ENCODE measurements at regions not wholly inside any gene's neighbourhood (a gene's known extent, or its start where the extent isn't known, plus 50 kb on each side); places are given as distances from the start of the nearest gene placed in this dataset.

GRCh38 chr10:131732631-131733127 lies 168.1 kb upstream of the PPP2R2D start:
- DNase-seq (ENCODE audit: low read depth): no peak

GRCh38 chr10:131733596-131733995 lies 167.2 kb upstream of the PPP2R2D start:
- no peak for DNase-seq (ENCODE audit: low read depth)

GRCh38 chr10:131735577-131735976 lies 165.2 kb upstream of the PPP2R2D start:
- no peak for DNase-seq (ENCODE audit: low read depth)

GRCh38 chr10:131736321-131736980 lies 164.4 kb upstream of the PPP2R2D start:
- no peak for DNase-seq (ENCODE audit: low read depth)

GRCh38 chr10:131737543-131738395 lies 163.0 kb upstream of the PPP2R2D start:
- DNase-seq (ENCODE audit: low read depth): no peak

- no peak for DNase-seq (ENCODE audit: low read depth)
These were observed 162.4 kb upstream of the PPP2R2D start for GRCh38 chr10:131738396-131738735.

GRCh38 chr10:131739206-131739605 lies 161.6 kb upstream of the PPP2R2D start:
- no peak for DNase-seq (ENCODE audit: low read depth)

- no peak for DNase-seq (ENCODE audit: low read depth)
These were observed 158.3 kb upstream of the PPP2R2D start for GRCh38 chr10:131742500-131742951.

GRCh38 chr10:131743190-131744151 lies 157.3 kb upstream of the PPP2R2D start:
- no peak for DNase-seq (ENCODE audit: low read depth)

GRCh38 chr10:131744346-131744745 lies 156.5 kb upstream of the PPP2R2D start:
- DNase-seq (ENCODE audit: low read depth): no peak

GRCh38 chr10:131745591-131745990 lies 155.2 kb upstream of the PPP2R2D start:
- no peak for DNase-seq (ENCODE audit: low read depth)

- no peak for DNase-seq (ENCODE audit: low read depth)
These were observed 154.5 kb upstream of the PPP2R2D start for GRCh38 chr10:131746241-131746711.

- DNase-seq (ENCODE audit: low read depth): no peak
These were observed 154.0 kb upstream of the PPP2R2D start for GRCh38 chr10:131746785-131747184.

- no peak for DNase-seq (ENCODE audit: low read depth)
These were observed 153.6 kb upstream of the PPP2R2D start for GRCh38 chr10:131747251-131747650.

GRCh38 chr10:131747791-131748190 lies 153.0 kb upstream of the PPP2R2D start:
- no peak for DNase-seq (ENCODE audit: low read depth)

GRCh38 chr10:131748191-131748590 lies 152.6 kb upstream of the PPP2R2D start:
- DNase-seq (ENCODE audit: low read depth): no peak

- no peak for DNase-seq (ENCODE audit: low read depth)
These were observed 151.7 kb upstream of the PPP2R2D start for GRCh38 chr10:131748831-131749766.

GRCh38 chr10:131749767-131750142 lies 151.1 kb upstream of the PPP2R2D start:
- no peak for DNase-seq (ENCODE audit: low read depth)

- DNase-seq (ENCODE audit: low read depth): no peak
These were observed 150.5 kb upstream of the PPP2R2D start for GRCh38 chr10:131750171-131750895.

All from LHCN-M2 (cell line).